B cell (primary cell): ENCODE measurements at regions not wholly inside any gene's neighbourhood (a gene's known extent, or its start where the extent isn't known, plus 50 kb on each side); places are given as distances from the start of the nearest gene placed in this dataset.
"Not testable (repeated sequence)": the region's sequence is repeated elsewhere in the genome, so short reads cannot be mapped to it uniquely, and the experiment has no call there.

Source experiments
- ATAC-seq: fragments of 200-7000 bp; cut with Tn5 transposase; one replicate; pipeline ENCODE4 v1.10.0; 2021; ENCODE audit warnings: low read depth, mild to moderate bottlenecking, moderate number of reproducible peaks, moderate library complexity
- CTCF ChIA-PET: fragments of 350-600 bp; sonication (Branson Sonifier 250); formaldehyde crosslinking; loops from one replicate; lab custom pipeline; 2021; ENCODE audit warnings: antibody characterized with exemption, inconsistent platforms; lab: Charles Lee
- POLR2A ChIA-PET: fragments of 350-600 bp; sonication (Branson Sonifier 250); formaldehyde crosslinking; loops from one replicate; lab custom pipeline; 2021; ENCODE audit warnings: antibody characterized with exemption; lab: Charles Lee
- DNase-seq: peaks from one replicate; pipeline ENCODE4 v3.0.0; 2013
- H2AFZ ChIP-seq: 2 replicates; pipeline ENCODE4 v1.6.1; 2012; ENCODE audit warnings: mild to moderate bottlenecking, low read depth, low read length; ENCODE audit not compliant: insufficient read depth, poor library complexity, severe bottlenecking
- H3K27ac ChIP-seq, 2 donors: 1 replicate in 1 of 2; 2 replicates in 1 of 2; pipeline ENCODE4 v1.5.1; 2012 to 2013; ENCODE audit warnings: low read length in 2 of 2, mild to moderate bottlenecking in 2 of 2, moderate library complexity in 1 of 2
- H3K27me3 ChIP-seq, 4 experiments: fragments of 200-600 bp in 1 of 4; sonication (generic) in 1 of 4; replicated peaks in 1 of 4; 1 replicate in 2 of 4; 2 replicates in 2 of 4; pipeline versions ENCODE4 v1.6.1 to v1.7.0; 2013 to 2016; ENCODE audit warnings: low read length in 3 of 4, mild to moderate bottlenecking in 2 of 4, mixed read lengths in 1 of 4, moderate library complexity in 1 of 4; ENCODE audit not compliant: insufficient read depth in 4 of 4, control insufficient read depth in 3 of 4; ENCODE audit errors: control extremely low read depth in 1 of 4
- H3K36me3 ChIP-seq, 2 experiments: replicated peaks in 1 of 2; 1 replicate in 1 of 2; 2 replicates in 1 of 2; pipeline versions ENCODE4 v1.6.1 to v1.7.1; 2013; ENCODE audit warnings: low read length in 1 of 2; ENCODE audit not compliant: insufficient read depth in 2 of 2, control insufficient read depth in 1 of 2; ENCODE audit errors: control extremely low read depth in 1 of 2, extremely low read depth in 1 of 2
- H3K4me1 ChIP-seq, 2 donors: fragments of 200-600 bp in 1 of 2; sonication (generic) in 1 of 2; 1 replicate in 1 of 2; 2 replicates in 1 of 2; pipeline versions ENCODE4 v1.5.1 to v1.6.1; 2013 to 2017; ENCODE audit warnings: low read length in 2 of 2; ENCODE audit not compliant: control insufficient read depth in 2 of 2, insufficient read depth in 2 of 2
- H3K4me2 ChIP-seq: replicated peaks from 2 replicates; pipeline ENCODE3; 2012; ENCODE audit warnings: mild to moderate bottlenecking, low read depth, low read length; ENCODE audit not compliant: poor library complexity, severe bottlenecking
- H3K4me3 ChIP-seq, 5 experiments: fragments of 200-600 bp in 1 of 5; sonication (generic) in 1 of 5; 1 replicate in 3 of 5; 2 replicates in 2 of 5; pipeline versions ENCODE4 v1.5.1 to v1.7.0; 2011 to 2016; ENCODE audit warnings: low read length in 4 of 5, mild to moderate bottlenecking in 4 of 5, low read depth in 2 of 5, control low read depth in 1 of 5, moderate library complexity in 1 of 5; ENCODE audit not compliant: insufficient read depth in 1 of 5; ENCODE audit errors: control extremely low read depth in 1 of 5, extremely low read depth in 1 of 5
- H3K79me2 ChIP-seq: fragments of 200-600 bp; sonication (generic); one replicate; pipeline ENCODE4 v1.6.0; 2016; ENCODE audit warnings: low read length; ENCODE audit not compliant: control insufficient read depth, insufficient read depth
- H3K9ac ChIP-seq: fragments of 200-600 bp; sonication (generic); 2 replicates; pipeline ENCODE4 v1.6.1; 2017; ENCODE audit warnings: mild to moderate bottlenecking, low read length, moderate library complexity
- H3K9me3 ChIP-seq, 3 donors: one replicate each; pipeline versions ENCODE4 v1.6.1 to v1.7.1; 2013; ENCODE audit warnings: low read length in 2 of 3; ENCODE audit not compliant: control insufficient read depth in 2 of 3, insufficient read depth in 1 of 3; ENCODE audit errors: control extremely low read depth in 1 of 3
- H4K20me1 ChIP-seq: 2 replicates; pipeline ENCODE4 v1.6.0; 2012; ENCODE audit warnings: mild to moderate bottlenecking, low read length; ENCODE audit not compliant: insufficient read depth, control insufficient read depth, poor library complexity, severe bottlenecking
- H3K27ac Mint-ChIP-seq: one replicate; pipeline ENCODE4 v1.8.0; 2021; ENCODE audit warnings: mixed read lengths
- H3K27me3 Mint-ChIP-seq: one replicate; pipeline ENCODE4 v1.8.0; 2021; ENCODE audit warnings: mixed read lengths
- H3K4me1 Mint-ChIP-seq: one replicate; pipeline ENCODE4 v1.8.0; 2021; ENCODE audit warnings: mixed read lengths
- H3K4me3 Mint-ChIP-seq: one replicate; pipeline ENCODE4 v1.8.0; 2021; ENCODE audit warnings: mixed read lengths
- H3K9me3 Mint-ChIP-seq: one replicate; pipeline ENCODE4 v1.8.0; 2022; ENCODE audit warnings: mixed read lengths; ENCODE audit not compliant: insufficient read depth
- EZH2 ChIP-seq: IDR thresholded peaks from 2 replicates; pipeline ENCODE4 v1.6.1; 2012; ENCODE audit warnings: borderline replicate concordance, low read depth, mild to moderate bottlenecking, moderate library complexity, low read length; ENCODE audit not compliant: insufficient read depth, poor library complexity, severe bottlenecking
- WGBS: methylation state at CpG from one replicate; pipeline ENCODE4 v1.1.5; 2013; ENCODE audit warnings: missing lambda C conversion rate; ENCODE audit not compliant: insufficient coverage; 5-methylcytosine and 5-hydroxymethylcytosine counted together
- intact Hi-C: fragments of 100-400 bp; cut with micrococcal nuclease; formaldehyde crosslinking; loops from one replicate; pipeline ENCODE4 v1.10.0; 2022
- TF ChIP-seq, protein P1 (sequence below): fragments of 200-600 bp; IDR thresholded peaks from one replicate; pipeline ENCODE4 v1.8.0; 2022; ENCODE audit warnings: antibody characterized with exemption, mild to moderate bottlenecking

DNA sequence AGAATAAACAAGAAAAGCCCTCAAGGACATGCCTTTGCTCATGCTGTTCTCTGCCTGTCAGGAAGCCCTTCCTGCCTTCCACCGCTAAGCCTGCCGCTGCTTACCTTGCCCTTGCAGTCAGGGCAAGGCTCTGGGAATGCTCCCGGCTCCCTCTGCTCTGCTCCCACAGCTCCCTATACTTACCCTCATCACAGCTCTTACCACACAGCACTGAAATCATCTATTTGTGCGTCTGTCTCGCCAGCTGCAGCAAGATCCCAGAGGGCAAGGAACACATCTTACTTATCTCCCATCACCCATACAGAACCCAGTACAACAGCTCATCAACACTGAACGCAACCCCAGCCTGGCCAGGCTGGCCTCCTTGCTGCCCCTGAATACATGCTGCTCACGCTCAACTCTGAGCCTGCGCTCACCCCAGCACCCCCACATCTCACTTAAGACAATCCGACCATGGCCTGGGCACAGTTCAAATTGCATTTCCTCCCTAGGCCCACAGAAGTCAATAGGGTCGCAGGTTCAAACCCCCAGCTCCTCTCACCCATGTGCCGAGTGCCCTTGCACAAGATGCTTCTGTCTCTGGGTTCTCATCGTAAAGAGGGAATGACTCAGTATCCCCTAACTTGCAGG is 161.8 kb downstream of the IGLL1 start:
- Histone ChIP-seq H3K4me2 (no peak overlapping the region), H3K27ac (no peak overlapping the region), H4K20me1 (no peaks in the 10 kb centered on the region), H3K9me3 (no peaks in the 10 kb centered on the region), H3K79me2 (no peaks in the 10 kb centered on the region), H3K9ac (no peak overlapping the region), H3K36me3 (no peaks in the 10 kb centered on the region), H2AFZ (no peak overlapping the region), H3K27me3 (no peaks in the 10 kb centered on the region), H3K4me3 (no peak overlapping the region), H3K4me1 (peaks cover 0 to 6% of the 10 kb centered on the region in 2 donors)
- intact Hi-C loops = no loop called here
- Mint-ChIP-seq H3K27ac (no peak overlapping the region), H3K4me3 (no peak overlapping the region), H3K27me3 (peaks cover 9% of the 10 kb centered on the region), H3K9me3 (no peaks in the 10 kb centered on the region), H3K4me1 (peaks cover 3% of the 10 kb centered on the region)
- 96% methylated on average over 12 of the region's 12 CpGs for WGBS
- ATAC-seq (no peak), DNase-seq (no peak)
- ChIA-PET POLR2A (no interaction called here), CTCF (no interaction called here)
- no peak for TF ChIP-seq EZH2
- TF ChIP-seq, protein P1, sequence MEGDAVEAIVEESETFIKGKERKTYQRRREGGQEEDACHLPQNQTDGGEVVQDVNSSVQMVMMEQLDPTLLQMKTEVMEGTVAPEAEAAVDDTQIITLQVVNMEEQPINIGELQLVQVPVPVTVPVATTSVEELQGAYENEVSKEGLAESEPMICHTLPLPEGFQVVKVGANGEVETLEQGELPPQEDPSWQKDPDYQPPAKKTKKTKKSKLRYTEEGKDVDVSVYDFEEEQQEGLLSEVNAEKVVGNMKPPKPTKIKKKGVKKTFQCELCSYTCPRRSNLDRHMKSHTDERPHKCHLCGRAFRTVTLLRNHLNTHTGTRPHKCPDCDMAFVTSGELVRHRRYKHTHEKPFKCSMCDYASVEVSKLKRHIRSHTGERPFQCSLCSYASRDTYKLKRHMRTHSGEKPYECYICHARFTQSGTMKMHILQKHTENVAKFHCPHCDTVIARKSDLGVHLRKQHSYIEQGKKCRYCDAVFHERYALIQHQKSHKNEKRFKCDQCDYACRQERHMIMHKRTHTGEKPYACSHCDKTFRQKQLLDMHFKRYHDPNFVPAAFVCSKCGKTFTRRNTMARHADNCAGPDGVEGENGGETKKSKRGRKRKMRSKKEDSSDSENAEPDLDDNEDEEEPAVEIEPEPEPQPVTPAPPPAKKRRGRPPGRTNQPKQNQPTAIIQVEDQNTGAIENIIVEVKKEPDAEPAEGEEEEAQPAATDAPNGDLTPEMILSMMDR = no peak

DNA sequence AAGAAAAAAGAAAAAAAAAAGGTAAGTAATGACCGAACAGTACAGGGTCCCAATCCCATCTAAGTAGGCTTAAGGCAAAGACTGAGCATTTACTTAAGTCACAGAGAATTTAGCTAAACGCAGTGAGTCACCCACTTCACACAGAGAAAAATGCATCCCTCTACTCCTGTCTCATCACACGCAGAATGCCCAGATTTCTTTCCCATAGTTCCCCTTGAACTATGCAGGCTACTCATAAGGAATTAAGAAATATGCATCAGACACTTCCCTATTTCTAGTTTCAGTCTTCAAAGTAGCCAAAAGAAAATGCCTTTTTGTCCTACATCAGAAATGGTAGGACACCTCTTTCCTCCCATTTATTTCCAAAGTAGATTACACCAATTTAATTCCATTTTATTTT is 162.8 kb downstream of the IGLL1 start:
- intact Hi-C loops, H3K9me3 ChIP-seq, ATAC-seq, H3K27me3 Mint-ChIP-seq, H2AFZ ChIP-seq, H3K36me3 ChIP-seq, H3K79me2 ChIP-seq, H3K27ac ChIP-seq, H4K20me1 ChIP-seq, H3K4me3 ChIP-seq, H3K27ac Mint-ChIP-seq, POLR2A ChIA-PET, H3K4me2 ChIP-seq, CTCF ChIA-PET, H3K4me3 Mint-ChIP-seq, H3K27me3 ChIP-seq, H3K9me3 Mint-ChIP-seq, DNase-seq, H3K9ac ChIP-seq, H3K4me1 Mint-ChIP-seq, H3K4me1 ChIP-seq: not testable (repeated sequence)
- WGBS = no CpG with 5 or more reads among the region's 3 CpGs

DNA sequence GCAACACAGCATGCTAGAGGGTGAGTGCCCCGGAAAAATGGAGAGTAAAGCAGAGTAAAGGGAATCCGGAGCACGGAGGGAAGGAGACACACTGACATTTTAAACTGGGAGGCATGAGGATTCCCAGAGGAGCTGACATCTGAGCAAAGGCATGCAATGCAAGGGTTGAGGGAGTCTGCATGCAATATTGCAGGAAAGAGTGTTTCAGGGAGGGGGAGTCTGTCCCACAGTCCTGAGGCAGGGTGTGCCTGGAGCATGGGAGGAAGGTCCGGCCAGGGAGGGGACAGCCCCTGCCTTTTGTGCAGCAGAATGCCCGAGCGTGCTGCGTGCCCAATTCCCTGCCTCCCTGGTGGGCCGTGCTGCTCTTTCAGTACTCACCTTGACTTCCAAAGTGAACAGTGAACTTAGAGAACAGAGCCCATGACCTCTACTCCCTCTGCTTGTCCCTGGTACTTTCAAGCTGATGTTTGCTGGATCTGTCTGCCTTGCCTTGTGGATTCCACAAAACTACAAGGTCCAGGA is 163.9 kb downstream of the IGLL1 start:
- H3K9me3 ChIP-seq, H3K9ac ChIP-seq, H3K27me3 ChIP-seq, H2AFZ ChIP-seq, H3K27me3 Mint-ChIP-seq, CTCF ChIA-PET, H3K9me3 Mint-ChIP-seq, intact Hi-C loops, ATAC-seq, H3K4me3 Mint-ChIP-seq, H4K20me1 ChIP-seq, H3K4me3 ChIP-seq, H3K36me3 ChIP-seq, H3K27ac ChIP-seq, POLR2A ChIA-PET, H3K4me2 ChIP-seq, H3K4me1 Mint-ChIP-seq, DNase-seq, H3K4me1 ChIP-seq, H3K27ac Mint-ChIP-seq, H3K79me2 ChIP-seq: not testable (repeated sequence)
- WGBS = 97% methylated on average over 6 of the region's 8 CpGs
